HG03060 (cell line): ENCODE measurements at regions not wholly inside any gene's neighbourhood (a gene's known extent, or its start where the extent isn't known, plus 50 kb on each side); places are given as distances from the start of the nearest gene placed in this dataset.

Experiments
- ATAC-seq: cut with Tn5 transposase; IDR thresholded peaks from one replicate; pipeline ENCODE4 v1.9.1; 2021; ENCODE audit warnings: low read depth, moderate number of reproducible peaks; ENCODE audit not compliant: unreplicated experiment

GRCh38 chr9:29685531-29685930, 2112.2 kb upstream of the C9orf72 start:
- ATAC-seq = no peak

GRCh38 chr9:29691145-29691544, 2117.9 kb upstream of the C9orf72 start:
- no peak for ATAC-seq

- ATAC-seq = no peak
These were observed 2118.6 kb upstream of the C9orf72 start for GRCh38 chr9:29691758-29692407.

GRCh38 chr9:29697011-29697410, 2123.7 kb upstream of the C9orf72 start:
- no peak for ATAC-seq

- no peak for ATAC-seq
These were observed 2128.3 kb upstream of the C9orf72 start for GRCh38 chr9:29701559-29701958.

- no peak for ATAC-seq
These were observed 2128.7 kb upstream of the C9orf72 start for GRCh38 chr9:29701971-29702370.

- no peak for ATAC-seq
These were observed 2141.6 kb upstream of the C9orf72 start for GRCh38 chr9:29714860-29715259.

- no peak for ATAC-seq
These were observed 2144.3 kb upstream of the C9orf72 start for GRCh38 chr9:29717631-29718030.

GRCh38 chr9:29730163-29730562, 2156.9 kb upstream of the C9orf72 start:
- no peak for ATAC-seq

GRCh38 chr9:29740518-29740917, 2167.2 kb upstream of the C9orf72 start:
- no peak for ATAC-seq

- no peak for ATAC-seq
These were observed 2167.9 kb upstream of the C9orf72 start for GRCh38 chr9:29741169-29741568.

GRCh38 chr9:29750062-29750461, 2176.8 kb upstream of the C9orf72 start:
- no peak for ATAC-seq

- no peak for ATAC-seq
These were observed 2177.9 kb upstream of the C9orf72 start for GRCh38 chr9:29751226-29751625.

- ATAC-seq = no peak
These were observed 2180.4 kb upstream of the C9orf72 start for GRCh38 chr9:29753638-29754037.

GRCh38 chr9:29769019-29769418, 2195.7 kb upstream of the C9orf72 start:
- no peak for ATAC-seq

- no peak for ATAC-seq
These were observed 2200.4 kb upstream of the C9orf72 start for GRCh38 chr9:29773676-29774075.

- no peak for ATAC-seq
These were observed 2202.2 kb upstream of the C9orf72 start for GRCh38 chr9:29775491-29775890.

- ATAC-seq = no peak
These were observed 2205.1 kb upstream of the C9orf72 start for GRCh38 chr9:29778281-29778849.

GRCh38 chr9:29793970-29794369, 2220.7 kb upstream of the C9orf72 start:
- no peak for ATAC-seq

GRCh38 chr9:29796291-29796952, 2223.1 kb upstream of the C9orf72 start:
- peak; percentile 67 for ATAC-seq

GRCh38 chr9:29798599-29798998, 2225.3 kb upstream of the C9orf72 start:
- ATAC-seq = no peak

GRCh38 chr9:29799227-29799626, 2225.9 kb upstream of the C9orf72 start:
- no peak for ATAC-seq
